Karpas-422 (cell line): ENCODE measurements at regions not wholly inside any gene's neighbourhood (a gene's known extent, or its start where the extent isn't known, plus 50 kb on each side); places are given as distances from the start of the nearest gene placed in this dataset.

Experiments
- DNase-seq: peaks from one replicate; pipeline ENCODE4 v3.0.0-alpha.2; 2015
- H2AFZ ChIP-seq: fragments of 200-600 bp; sonication (generic); 2 replicates; pipeline ENCODE4 v1.6.1; 2014; ENCODE audit warnings: antibody characterized with exemption, low read length, mixed read lengths
- H3K27ac ChIP-seq: fragments of 200-600 bp; sonication (generic); 2 replicates; pipeline ENCODE4 v1.5.1; 2014; ENCODE audit warnings: mild to moderate bottlenecking, low read length, moderate library complexity
- H3K27me3 ChIP-seq: fragments of 200-600 bp; sonication (generic); 2 replicates; pipeline ENCODE4 v1.6.1; 2014; ENCODE audit warnings: low read length, mixed read lengths
- H3K36me3 ChIP-seq: fragments of 200-600 bp; sonication (generic); 2 replicates; pipeline ENCODE4 v1.6.1; 2014; ENCODE audit warnings: low read length, mixed read lengths; ENCODE audit not compliant: insufficient read depth
- H3K4me1 ChIP-seq: fragments of 200-600 bp; sonication (generic); 2 replicates; pipeline ENCODE4 v1.6.1; 2014; ENCODE audit warnings: mild to moderate bottlenecking, low read length, mixed read lengths
- H3K4me2 ChIP-seq: fragments of 200-600 bp; sonication (generic); 2 replicates; pipeline ENCODE4 v1.6.1; 2014; ENCODE audit warnings: low read length, low read depth, mild to moderate bottlenecking; ENCODE audit not compliant: poor library complexity, severe bottlenecking
- H3K4me3 ChIP-seq: fragments of 200-600 bp; sonication (generic); 2 replicates; pipeline ENCODE4 v1.5.1; 2014; ENCODE audit warnings: mild to moderate bottlenecking, antibody characterized with exemption, low read length, mixed read lengths
- H3K79me2 ChIP-seq: fragments of 200-600 bp; sonication (generic); 2 replicates; pipeline ENCODE4 v1.6.1; 2014; ENCODE audit warnings: mild to moderate bottlenecking, low read length, mixed read lengths
- H3K9ac ChIP-seq: fragments of 200-600 bp; sonication (generic); 2 replicates; pipeline ENCODE4 v1.6.0; 2014; ENCODE audit warnings: low read length
- H3K9me2 ChIP-seq: fragments of 200-600 bp; sonication (generic), shearing (Covaris generic); replicated peaks from 2 replicates; pipeline ENCODE4 v1.6.0; 2014; ENCODE audit warnings: mild to moderate bottlenecking, low read length, moderate library complexity; ENCODE audit not compliant: insufficient read depth
- H3K9me3 ChIP-seq: fragments of 300-700, 200-600 bp; sonication (generic); 2 replicates; pipeline ENCODE4 v1.6.1; 2014; ENCODE audit warnings: low read length, mixed read lengths
- H4K20me1 ChIP-seq: fragments of 200-600 bp; sonication (generic); 2 replicates; pipeline ENCODE4 v1.6.1; 2014; ENCODE audit warnings: mild to moderate bottlenecking, antibody characterized with exemption, low read length, low read depth; ENCODE audit not compliant: insufficient read depth

DNA sequence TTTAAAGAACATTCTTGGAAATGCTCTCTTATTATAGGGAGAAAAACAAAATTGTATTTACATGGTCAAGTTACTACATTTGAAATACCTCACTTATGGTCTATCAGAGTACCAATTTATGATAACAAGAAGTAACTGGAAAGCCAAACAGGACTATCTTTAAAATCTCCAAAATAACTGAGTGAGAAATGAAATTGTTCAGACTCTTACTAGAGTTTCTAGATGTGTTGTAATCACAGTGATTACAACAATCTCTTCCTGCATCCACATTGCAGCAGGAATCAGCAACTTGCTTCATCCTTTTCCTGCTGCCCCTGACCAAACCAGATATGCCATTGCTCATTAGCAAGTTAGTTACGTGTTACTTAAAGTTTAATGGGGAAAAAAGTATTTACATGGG, 245.2 kb upstream of the SMIM31 start:
- Histone ChIP-seq H3K4me1 (peaks cover 16% of the 10 kb centered on the region), H3K9me3 (no peaks in the 10 kb centered on the region), H3K9ac (no peak overlapping the region), H3K36me3 (no peaks in the 10 kb centered on the region), H3K4me2 (no peak overlapping the region), H3K4me3 (no peak overlapping the region), H3K9me2 (no peaks in the 10 kb centered on the region), H2AFZ (no peak overlapping the region), H3K79me2 (no peaks in the 10 kb centered on the region), H3K27ac (no peak overlapping the region), H4K20me1 (no peaks in the 10 kb centered on the region), H3K27me3 (no peaks in the 10 kb centered on the region)
- DNase-seq, result no peak

DNA sequence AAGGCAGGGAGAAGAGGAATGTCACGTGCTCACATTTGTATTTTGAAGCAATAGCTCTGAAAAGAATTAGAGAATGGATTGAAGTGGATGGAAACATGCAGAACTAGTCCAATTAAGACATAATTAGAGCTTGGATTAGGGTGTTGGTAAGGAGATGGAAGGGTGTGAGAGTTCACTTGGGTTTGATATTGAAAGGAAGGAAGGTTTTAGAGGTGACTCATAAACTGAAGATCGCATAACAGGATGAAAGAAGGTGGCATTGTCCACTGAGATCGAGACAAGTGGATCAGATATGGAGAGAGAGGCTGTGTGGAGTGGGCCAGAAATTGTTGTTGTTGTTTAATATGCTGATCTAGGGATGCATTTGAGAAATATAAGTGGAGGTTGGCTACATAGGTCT, 244.0 kb upstream of the SMIM31 start:
- no peaks in the 10 kb centered on the region for H3K9me2 ChIP-seq

GRCh38 chr4:164512124-164512523, 241.8 kb upstream of the SMIM31 start:
- Histone ChIP-seq H2AFZ (no peak overlapping the region; the same call in 1 of the 2 replicates), H3K4me1 (peaks cover 24% of the 10 kb centered on the region), H3K9me3 (no peaks in the 10 kb centered on the region), H3K27me3 (no peaks in the 10 kb centered on the region), H3K9me2 (no peaks in the 10 kb centered on the region), H3K79me2 (no peaks in the 10 kb centered on the region), H3K27ac (peak overlapping the region; percentile 76), H3K4me3 (no peak overlapping the region), H3K4me2 (peak overlapping the region; percentile 20), H3K36me3 (no peaks in the 10 kb centered on the region), H4K20me1 (no peaks in the 10 kb centered on the region), H3K9ac (no peak overlapping the region)
- peak; percentile 80 for DNase-seq

More for the DNA sequence above, 244.0 kb upstream of the SMIM31 start:
- Histone ChIP-seq H3K79me2 (no peaks in the 10 kb centered on the region), H2AFZ (no peak overlapping the region), H3K27ac (no peak overlapping the region), H3K27me3 (no peaks in the 10 kb centered on the region), H3K9me3 (no peaks in the 10 kb centered on the region), H3K36me3 (no peaks in the 10 kb centered on the region), H4K20me1 (no peaks in the 10 kb centered on the region), H3K9ac (no peak overlapping the region), H3K4me3 (no peak overlapping the region), H3K4me2 (no peak overlapping the region), H3K4me1 (peaks cover 24% of the 10 kb centered on the region)
- no peak for DNase-seq

- H3K79me2 ChIP-seq, result no peaks in the 10 kb centered on the region
- no peak overlapping the region for H3K4me3 ChIP-seq
- no peak for DNase-seq
- H3K9me2 ChIP-seq, result no peaks in the 10 kb centered on the region
- H4K20me1 ChIP-seq, result no peaks in the 10 kb centered on the region
- no peaks in the 10 kb centered on the region for H3K27me3 ChIP-seq
- H3K9me3 ChIP-seq, result no peaks in the 10 kb centered on the region
- no peak overlapping the region for H3K27ac ChIP-seq
- no peak overlapping the region for H3K9ac ChIP-seq
- no peaks in the 10 kb centered on the region for H3K36me3 ChIP-seq
- no peak overlapping the region for H2AFZ ChIP-seq
- peaks cover 24% of the 10 kb centered on the region for H3K4me1 ChIP-seq
- H3K4me2 ChIP-seq, result no peak overlapping the region
Observed at GRCh38 chr4:164514765-164515164, 239.2 kb upstream of the SMIM31 start.

DNA sequence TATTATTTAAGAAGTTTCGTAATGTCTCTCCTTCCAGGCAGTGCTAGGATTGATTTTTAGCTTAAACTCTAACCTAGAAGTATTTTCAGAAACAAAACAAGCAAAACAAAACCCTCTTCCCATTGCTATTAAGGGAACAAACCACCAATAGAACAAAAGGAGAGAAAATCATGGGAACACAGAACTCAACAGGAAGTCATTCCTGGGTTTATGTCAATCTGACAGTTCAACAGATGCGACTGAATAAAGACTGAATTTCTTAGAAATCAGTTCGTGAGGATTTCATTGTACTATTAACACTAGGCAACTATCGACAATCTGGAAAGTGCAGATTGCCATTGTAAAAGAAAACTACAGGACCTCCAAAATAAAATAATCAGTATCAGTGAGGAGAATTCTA, 229.1 kb upstream of the SMIM31 start:
- Histone ChIP-seq H3K27me3 (no peaks in the 10 kb centered on the region), H3K27ac (no peak overlapping the region), H4K20me1 (no peaks in the 10 kb centered on the region), H3K4me1 (no peaks in the 10 kb centered on the region), H3K79me2 (no peaks in the 10 kb centered on the region), H3K9ac (no peak overlapping the region), H3K9me3 (no peaks in the 10 kb centered on the region), H3K36me3 (no peaks in the 10 kb centered on the region), H3K4me2 (no peak overlapping the region), H3K9me2 (no peaks in the 10 kb centered on the region), H3K4me3 (no peak overlapping the region), H2AFZ (no peak overlapping the region)
- no peak for DNase-seq

GRCh38 chr4:164526933-164527583, 226.9 kb upstream of the SMIM31 start:
- Histone ChIP-seq H4K20me1 (no peaks in the 10 kb centered on the region), H3K4me1 (no peaks in the 10 kb centered on the region), H3K9ac (no peak overlapping the region), H3K4me3 (no peak overlapping the region), H3K27ac (no peak overlapping the region), H3K36me3 (no peaks in the 10 kb centered on the region), H2AFZ (no peak overlapping the region), H3K9me3 (no peaks in the 10 kb centered on the region), H3K9me2 (no peaks in the 10 kb centered on the region), H3K27me3 (no peaks in the 10 kb centered on the region), H3K4me2 (no peak overlapping the region), H3K79me2 (no peaks in the 10 kb centered on the region)
- no peak for DNase-seq

- H3K9ac ChIP-seq, result no peak overlapping the region
- no peaks in the 10 kb centered on the region for H4K20me1 ChIP-seq
- no peak for DNase-seq
- H3K9me3 ChIP-seq, result no peaks in the 10 kb centered on the region
- no peak overlapping the region for H3K4me2 ChIP-seq
- H3K27ac ChIP-seq, result no peak overlapping the region
- H3K27me3 ChIP-seq, result no peaks in the 10 kb centered on the region
- no peaks in the 10 kb centered on the region for H3K36me3 ChIP-seq
- no peak overlapping the region for H3K4me3 ChIP-seq
- H2AFZ ChIP-seq, result no peak overlapping the region
- H3K79me2 ChIP-seq, result no peaks in the 10 kb centered on the region
- no peaks in the 10 kb centered on the region for H3K9me2 ChIP-seq
- peaks cover 5% of the 10 kb centered on the region for H3K4me1 ChIP-seq
Observed at GRCh38 chr4:164529058-164529457, 224.9 kb upstream of the SMIM31 start.

DNA sequence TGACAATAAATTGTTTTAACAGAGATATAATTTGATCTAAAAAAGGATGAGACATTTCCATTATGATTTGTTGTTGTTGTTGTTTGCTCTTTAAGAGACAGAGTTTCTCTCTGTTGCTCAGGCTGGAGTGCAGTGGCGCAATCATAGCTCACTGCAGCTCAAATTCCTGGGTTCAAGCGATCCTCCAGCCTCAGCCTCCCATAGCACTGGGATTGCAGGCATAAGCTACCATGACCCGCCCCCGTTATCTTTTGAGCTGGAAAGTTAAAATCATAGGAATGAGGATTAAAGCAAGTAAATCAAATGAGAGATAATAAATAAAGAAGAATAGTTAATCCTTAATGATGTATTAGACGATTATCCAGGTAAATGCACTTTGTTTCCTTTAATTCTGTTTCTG, 224.4 kb upstream of the SMIM31 start:
- Histone ChIP-seq H3K9me3 (no peaks in the 10 kb centered on the region), H3K79me2 (no peaks in the 10 kb centered on the region), H3K36me3 (no peaks in the 10 kb centered on the region), H3K9me2 (no peaks in the 10 kb centered on the region), H3K27me3 (no peaks in the 10 kb centered on the region), H3K4me2 (no peak overlapping the region), H2AFZ (no peak overlapping the region), H4K20me1 (no peaks in the 10 kb centered on the region), H3K9ac (no peak overlapping the region), H3K4me3 (no peak overlapping the region), H3K27ac (no peak overlapping the region), H3K4me1 (peaks cover 5% of the 10 kb centered on the region)
- DNase-seq, result no peak
